Keratinocyte (primary cell): ENCODE measurements at regions not wholly inside any gene's neighbourhood (a gene's known extent, or its start where the extent isn't known, plus 50 kb on each side); places are given as distances from the start of the nearest gene placed in this dataset.

Experiments used
- DNase-seq: peaks from one replicate; pipeline ENCODE4 v3.0.0-alpha.2; 2011; ENCODE audit warnings: low read depth, missing footprints, low spot score
- FAIRE-seq: peaks from 2 replicates; lab custom pipeline; 2011; peaks lifted over from hg19 to GRCh38; lab: Jason Lieb, UNC
- H2AFZ ChIP-seq: 2 replicates; pipeline ENCODE4 v1.6.0; 2012; ENCODE audit warnings: low read length, control low read depth, inconsistent platforms; ENCODE audit not compliant: control insufficient read depth
- H3K27ac ChIP-seq: 2 replicates; pipeline ENCODE4 v1.5.1; 2011; ENCODE audit warnings: low read length; ENCODE audit not compliant: control insufficient read depth, insufficient read depth
- H3K27me3 ChIP-seq: 3 replicates; pipeline ENCODE4 v1.6.0; 2011; ENCODE audit warnings: low read length; ENCODE audit not compliant: control insufficient read depth, insufficient read depth; ENCODE audit errors: extremely low read depth
- H3K36me3 ChIP-seq, 2 experiments: 2 replicates in 1 of 2; 3 replicates in 1 of 2; pipeline ENCODE4 v1.5.1; 2011; ENCODE audit warnings: low read length in 2 of 2, mild to moderate bottlenecking in 1 of 2; ENCODE audit not compliant: control insufficient read depth in 2 of 2, insufficient read depth in 2 of 2; ENCODE audit errors: extremely low read depth in 1 of 2
- H3K4me1 ChIP-seq: 3 replicates; pipeline ENCODE4 v1.5.1; 2011; ENCODE audit warnings: low read length; ENCODE audit not compliant: control insufficient read depth, insufficient read depth; ENCODE audit errors: extremely low read depth
- H3K4me2 ChIP-seq: 3 replicates; pipeline ENCODE4 v1.6.0; 2011; ENCODE audit warnings: low read depth, low read length; ENCODE audit not compliant: control insufficient read depth, insufficient read depth; ENCODE audit errors: extremely low read depth
- H3K4me3 ChIP-seq, 3 experiments: fragments of 200-600 bp in 1 of 3; sonication (generic) in 1 of 3; 2 replicates in 2 of 3; 3 replicates in 1 of 3; pipeline ENCODE4 v1.5.1; 2011 to 2016; ENCODE audit warnings: low read length in 3 of 3, mild to moderate bottlenecking in 3 of 3, control low read depth in 2 of 3, inconsistent platforms in 1 of 3, low read depth in 1 of 3, mixed read lengths in 1 of 3, mixed run types in 1 of 3, moderate library complexity in 1 of 3; ENCODE audit not compliant: control insufficient read depth in 2 of 3, insufficient read depth in 2 of 3; ENCODE audit errors: extremely low read depth in 1 of 3
- H3K79me2 ChIP-seq: 2 replicates; pipeline ENCODE4 v1.6.0; 2012; ENCODE audit warnings: low read length; ENCODE audit not compliant: control insufficient read depth, insufficient read depth
- H3K9ac ChIP-seq: 3 replicates; pipeline ENCODE4 v1.6.0; 2011; ENCODE audit warnings: low read length; ENCODE audit not compliant: control insufficient read depth, insufficient read depth; ENCODE audit errors: extremely low read depth
- H3K9me1 ChIP-seq: 3 replicates; pipeline ENCODE4 v1.6.0; 2011; ENCODE audit warnings: low read length; ENCODE audit not compliant: control insufficient read depth, insufficient read depth; ENCODE audit errors: extremely low read depth
- H3K9me3 ChIP-seq: 2 replicates; pipeline ENCODE4 v1.5.1; 2012; ENCODE audit warnings: low read depth, low read length; ENCODE audit not compliant: control insufficient read depth
- H4K20me1 ChIP-seq: 3 replicates; pipeline ENCODE4 v1.6.0; 2011; ENCODE audit warnings: low read length; ENCODE audit not compliant: control insufficient read depth, insufficient read depth; ENCODE audit errors: extremely low read depth
- CTCF ChIP-seq, 3 experiments: IDR thresholded peaks in 1 of 3; conservative IDR thresholded peaks in 1 of 3; optimal IDR thresholded peaks in 1 of 3; 2 replicates in 2 of 3; 3 replicates in 1 of 3; pipeline versions ENCODE3 to v1.5.1; 2011; ENCODE audit warnings: low read length in 3 of 3, mild to moderate bottlenecking in 3 of 3, moderate library complexity in 2 of 3, control low read depth in 1 of 3, inconsistent platforms in 1 of 3; ENCODE audit not compliant: insufficient read depth in 2 of 3; ENCODE audit errors: extremely low read depth in 1 of 3
- EZH2 ChIP-seq: IDR thresholded peaks from one replicate; pipeline ENCODE4 v1.6.1; 2012; ENCODE audit warnings: inconsistent platforms, mild to moderate bottlenecking, low read length, moderate library complexity
- dilution Hi-C: fragments of 300-500 bp; cut with MboI; formaldehyde crosslinking; loops from one replicate; pipeline ENCODE4 v1.7.0; 2020; ENCODE audit warnings: low sequenced_read_pairs; ENCODE audit not compliant: extremely low pct_ligation_motif_present

- dilution Hi-C loops, result no loop called here
- H3K4me2 ChIP-seq, result no peak overlapping the region
- H3K27ac ChIP-seq, result no peak overlapping the region
- DNase-seq, result no peak
- TF ChIP-seq CTCF (optimal IDR thresholded peaks at IDR 0.05 in 1 of 3, IDR thresholded peaks at IDR 0.05 in 1 of 3, conservative IDR thresholded peaks at IDR 0.05 in 1 of 3; ENCODE audit: extremely low read depth in 1 of 3, insufficient read depth in 2 of 3, low read length in 3 of 3), result no peak
- TF ChIP-seq EZH2, result no peak
- no peaks in the 10 kb centered on the region for H3K27me3 ChIP-seq
- no peaks in the 10 kb centered on the region for H3K9me3 ChIP-seq
- no peak for FAIRE-seq
- no peaks in the 10 kb centered on the region for H3K79me2 ChIP-seq
- no peak overlapping the region for H2AFZ ChIP-seq
- H3K36me3 ChIP-seq, result no peaks in the 10 kb centered on the region
- H3K4me1 ChIP-seq, result no peaks in the 10 kb centered on the region
- no peaks in the 10 kb centered on the region for H4K20me1 ChIP-seq
- H3K4me3 ChIP-seq, result no peak overlapping the region
- no peaks in the 10 kb centered on the region for H3K9me1 ChIP-seq
- no peak overlapping the region for H3K9ac ChIP-seq
These were observed 102.6 kb upstream of the SMIM21 start for GRCh38 chr18:75530118-75530517.

DNA sequence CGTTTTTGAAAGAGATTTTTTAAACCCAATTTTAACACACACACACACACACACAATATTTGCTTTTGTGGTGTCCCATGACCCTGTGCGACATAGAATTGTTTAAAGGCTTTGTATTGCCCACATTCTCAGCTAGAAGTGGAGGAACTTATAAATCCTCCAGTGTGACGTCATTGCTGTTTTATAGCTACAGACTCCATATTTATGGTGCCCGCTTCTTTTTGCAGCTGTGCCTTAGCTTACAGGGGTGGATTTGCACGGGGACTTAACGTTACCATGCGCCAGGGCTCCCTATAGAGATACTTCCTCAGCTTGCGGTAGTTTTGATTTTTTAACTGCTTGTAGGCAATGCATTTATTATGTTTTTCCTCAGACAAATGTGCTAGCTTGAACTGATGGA is 101.9 kb upstream of the SMIM21 start:
- Histone ChIP-seq H3K9me1 (no peaks in the 10 kb centered on the region), H3K4me1 (no peaks in the 10 kb centered on the region), H3K4me2 (no peak overlapping the region), H3K9me3 (no peaks in the 10 kb centered on the region), H3K9ac (no peak overlapping the region), H3K79me2 (no peaks in the 10 kb centered on the region), H3K27me3 (no peaks in the 10 kb centered on the region), H3K4me3 (no peak overlapping the region), H2AFZ (no peak overlapping the region), H3K36me3 (no peaks in the 10 kb centered on the region), H3K27ac (no peak overlapping the region), H4K20me1 (no peaks in the 10 kb centered on the region)
- no peak for FAIRE-seq
- TF ChIP-seq CTCF (optimal IDR thresholded peaks at IDR 0.05 in 1 of 3, IDR thresholded peaks at IDR 0.05 in 1 of 3, conservative IDR thresholded peaks at IDR 0.05 in 1 of 3; ENCODE audit: extremely low read depth in 1 of 3, insufficient read depth in 2 of 3, low read length in 3 of 3), result no peak
- TF ChIP-seq EZH2, result no peak
- no peak for DNase-seq
- dilution Hi-C loops, result no loop called here
